Activated CD8-positive, alpha-beta T cell treated with anti-CD3 and anti-CD28 coated beads for 36 hours (primary cell): ENCODE measurements at regions not wholly inside any gene's neighbourhood (a gene's known extent, or its start where the extent isn't known, plus 50 kb on each side); places are given as distances from the start of the nearest gene placed in this dataset.

Experiments used
- ATAC-seq: fragments of 200-7000 bp; cut with Tn5 transposase; one replicate; pipeline ENCODE4 v1.10.0; 2021; ENCODE audit warnings: mild to moderate bottlenecking, moderate library complexity
- CTCF ChIA-PET: fragments of 350-600 bp; sonication (Branson Sonifier 250); formaldehyde crosslinking; loops from one replicate; lab custom pipeline; 2021; ENCODE audit warnings: antibody characterized with exemption; lab: Charles Lee
- POLR2A ChIA-PET: fragments of 350-600 bp; sonication (Branson Sonifier 250); formaldehyde crosslinking; loops from one replicate; lab custom pipeline; 2021; ENCODE audit warnings: antibody characterized with exemption; lab: Charles Lee
- DNase-seq: peaks from one replicate; pipeline ENCODE4 v3.0.0-alpha.2; 2020
- H3K27ac Mint-ChIP-seq: one replicate; pipeline ENCODE4 v1.8.0; 2021; ENCODE audit warnings: mild to moderate bottlenecking, mixed read lengths
- H3K27me3 Mint-ChIP-seq: one replicate; pipeline ENCODE4 v1.8.0; 2021; ENCODE audit warnings: mixed read lengths
- H3K36me3 Mint-ChIP-seq: one replicate; pipeline ENCODE4 v1.8.0; 2021; ENCODE audit warnings: low read depth, mixed read lengths
- H3K4me1 Mint-ChIP-seq: one replicate; pipeline ENCODE4 v1.8.0; 2021; ENCODE audit warnings: low read depth, mixed read lengths
- H3K4me3 Mint-ChIP-seq: one replicate; pipeline ENCODE4 v1.8.0; 2021; ENCODE audit warnings: mild to moderate bottlenecking, moderate library complexity, mixed read lengths
- H3K9me3 Mint-ChIP-seq: one replicate; pipeline ENCODE4 v1.8.0; 2021; ENCODE audit warnings: mixed read lengths
- intact Hi-C: fragments of 100-400 bp; cut with micrococcal nuclease; formaldehyde crosslinking; loops from one replicate; pipeline ENCODE4 v1.10.0; 2022
- TF ChIP-seq, protein P1 (sequence below): fragments of 200-600 bp; IDR thresholded peaks from one replicate; pipeline ENCODE4 v1.8.0; 2022; ENCODE audit warnings: antibody characterized with exemption, mild to moderate bottlenecking

DNA sequence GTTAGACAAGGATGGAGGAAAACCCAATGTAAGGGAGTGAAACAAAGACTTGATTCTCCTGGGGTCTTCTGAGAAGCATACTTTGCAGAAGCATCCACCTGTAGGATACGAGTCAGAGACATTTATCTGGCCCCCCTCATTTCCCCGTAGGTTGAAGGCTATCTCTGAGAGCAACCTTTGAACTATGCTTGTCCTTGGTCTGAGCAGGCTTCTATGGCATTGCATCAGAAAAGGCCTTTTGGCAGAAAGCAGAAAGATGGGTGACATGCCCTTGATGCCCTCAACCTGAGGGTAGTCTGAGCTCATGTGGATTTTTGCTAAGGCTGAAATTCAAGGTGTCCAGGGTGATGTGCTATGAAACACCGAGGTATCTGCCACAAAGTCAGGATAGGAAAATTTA is 131.6 kb upstream of the SGO1 start:
- H3K9me3 Mint-ChIP-seq: no peaks in the 10 kb centered on the region

DNA sequence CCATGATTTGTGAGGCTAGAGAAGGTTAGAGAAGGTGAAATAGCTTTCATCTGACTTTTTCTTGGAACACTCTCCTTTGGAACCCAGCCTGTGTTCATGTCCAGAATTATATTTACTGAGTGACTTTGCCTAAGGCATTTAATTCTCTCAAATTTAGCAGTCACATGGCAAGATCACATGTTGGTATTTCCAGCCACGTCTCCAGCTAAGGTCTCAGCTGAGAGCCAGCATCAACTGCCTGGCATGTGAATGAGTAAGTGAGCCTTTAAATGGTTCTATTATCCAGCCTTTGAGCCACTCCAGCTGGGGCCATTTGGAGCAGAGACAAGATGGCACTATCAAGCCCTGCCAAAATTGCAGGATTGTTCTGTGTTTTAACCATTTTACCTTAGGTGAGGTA is 130.2 kb upstream of the SGO1 start:
- H3K36me3 Mint-ChIP-seq: no peaks in the 10 kb centered on the region
- H3K27ac Mint-ChIP-seq: no peak overlapping the region
- intact Hi-C loops: no loop called here
- DNase-seq (no peak), ATAC-seq (no peak)
- no peaks in the 10 kb centered on the region for H3K9me3 Mint-ChIP-seq
- ChIA-PET POLR2A (no interaction called here), CTCF (no interaction called here)
- TF ChIP-seq, protein P1, sequence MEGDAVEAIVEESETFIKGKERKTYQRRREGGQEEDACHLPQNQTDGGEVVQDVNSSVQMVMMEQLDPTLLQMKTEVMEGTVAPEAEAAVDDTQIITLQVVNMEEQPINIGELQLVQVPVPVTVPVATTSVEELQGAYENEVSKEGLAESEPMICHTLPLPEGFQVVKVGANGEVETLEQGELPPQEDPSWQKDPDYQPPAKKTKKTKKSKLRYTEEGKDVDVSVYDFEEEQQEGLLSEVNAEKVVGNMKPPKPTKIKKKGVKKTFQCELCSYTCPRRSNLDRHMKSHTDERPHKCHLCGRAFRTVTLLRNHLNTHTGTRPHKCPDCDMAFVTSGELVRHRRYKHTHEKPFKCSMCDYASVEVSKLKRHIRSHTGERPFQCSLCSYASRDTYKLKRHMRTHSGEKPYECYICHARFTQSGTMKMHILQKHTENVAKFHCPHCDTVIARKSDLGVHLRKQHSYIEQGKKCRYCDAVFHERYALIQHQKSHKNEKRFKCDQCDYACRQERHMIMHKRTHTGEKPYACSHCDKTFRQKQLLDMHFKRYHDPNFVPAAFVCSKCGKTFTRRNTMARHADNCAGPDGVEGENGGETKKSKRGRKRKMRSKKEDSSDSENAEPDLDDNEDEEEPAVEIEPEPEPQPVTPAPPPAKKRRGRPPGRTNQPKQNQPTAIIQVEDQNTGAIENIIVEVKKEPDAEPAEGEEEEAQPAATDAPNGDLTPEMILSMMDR: no peak
- H3K4me1 Mint-ChIP-seq: no peaks in the 10 kb centered on the region
- no peaks in the 10 kb centered on the region for H3K27me3 Mint-ChIP-seq
- no peak overlapping the region for H3K4me3 Mint-ChIP-seq

More for the DNA sequence above, 131.6 kb upstream of the SGO1 start:
- POLR2A ChIA-PET: no interaction called here
- DNase-seq (no peak), ATAC-seq (no peak)
- Mint-ChIP-seq H3K27me3 (no peaks in the 10 kb centered on the region), H3K36me3 (no peaks in the 10 kb centered on the region), H3K27ac (no peak overlapping the region), H3K4me3 (no peak overlapping the region), H3K4me1 (no peaks in the 10 kb centered on the region)
- intact Hi-C loops: no loop called here
- CTCF ChIA-PET: interaction anchor here (0.7 kb wide), 1 partner anchor 10 kb away, joined by 3 read pairs; no protein-coding TSS in a partner anchor
- TF ChIP-seq, protein P1: no peak

DNA sequence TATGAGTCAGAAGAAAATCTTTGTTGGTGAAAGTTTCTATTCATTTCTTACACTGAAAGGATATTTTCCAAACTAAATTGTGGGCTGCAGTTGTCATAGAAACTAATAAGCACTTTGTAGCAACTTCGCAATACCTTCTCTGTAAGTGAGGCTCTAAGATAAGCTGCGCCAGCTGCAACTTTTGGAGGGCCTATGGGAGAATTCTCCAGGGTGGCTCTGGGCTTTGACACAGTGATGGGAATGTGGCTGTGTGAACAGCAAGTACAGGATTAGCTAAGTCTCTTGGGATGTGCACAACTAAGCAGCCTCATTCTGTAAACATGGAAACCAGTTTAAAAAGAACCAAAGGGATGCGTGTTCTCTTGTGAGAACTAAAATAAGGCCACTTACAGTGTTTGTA is 124.6 kb upstream of the SGO1 start:
- intact Hi-C loops: no loop called here
- Mint-ChIP-seq H3K9me3 (no peaks in the 10 kb centered on the region), H3K36me3 (no peaks in the 10 kb centered on the region), H3K27ac (no peak overlapping the region), H3K4me1 (no peaks in the 10 kb centered on the region), H3K4me3 (no peak overlapping the region), H3K27me3 (no peaks in the 10 kb centered on the region)
- no peak for DNase-seq
- CTCF ChIA-PET: no interaction called here
- TF ChIP-seq, protein P1: no peak
- POLR2A ChIA-PET: no interaction called here
- no peak for ATAC-seq

DNA sequence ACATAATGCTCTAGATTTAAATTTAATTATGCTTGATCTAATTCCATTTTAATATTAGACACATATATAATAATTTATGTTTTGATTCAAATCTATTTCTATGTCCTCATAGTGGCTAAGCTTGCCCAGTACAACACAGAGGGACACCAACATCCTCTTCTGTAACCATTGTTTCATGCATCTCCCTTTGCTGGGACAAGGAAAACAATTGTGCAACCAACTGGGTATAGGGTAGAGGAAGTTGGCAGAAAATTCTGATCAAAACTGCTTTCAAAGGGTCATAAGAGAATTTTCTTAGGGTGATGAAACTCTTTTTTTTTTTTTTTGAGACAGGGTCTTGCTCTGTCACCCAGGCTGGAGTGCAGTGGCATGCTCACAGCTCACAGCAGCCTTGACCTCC is 121.4 kb upstream of the SGO1 start:
- no peaks in the 10 kb centered on the region for H3K4me1 Mint-ChIP-seq
- intact Hi-C loops: no loop called here
- no peaks in the 10 kb centered on the region for H3K9me3 Mint-ChIP-seq
- no peak overlapping the region for H3K4me3 Mint-ChIP-seq
- H3K27me3 Mint-ChIP-seq: no peaks in the 10 kb centered on the region
- POLR2A ChIA-PET: no interaction called here
- ATAC-seq (no peak), DNase-seq (no peak)
- CTCF ChIA-PET: no interaction called here
- TF ChIP-seq, protein P1: no peak
- no peak overlapping the region for H3K27ac Mint-ChIP-seq
- H3K36me3 Mint-ChIP-seq: no peaks in the 10 kb centered on the region

DNA sequence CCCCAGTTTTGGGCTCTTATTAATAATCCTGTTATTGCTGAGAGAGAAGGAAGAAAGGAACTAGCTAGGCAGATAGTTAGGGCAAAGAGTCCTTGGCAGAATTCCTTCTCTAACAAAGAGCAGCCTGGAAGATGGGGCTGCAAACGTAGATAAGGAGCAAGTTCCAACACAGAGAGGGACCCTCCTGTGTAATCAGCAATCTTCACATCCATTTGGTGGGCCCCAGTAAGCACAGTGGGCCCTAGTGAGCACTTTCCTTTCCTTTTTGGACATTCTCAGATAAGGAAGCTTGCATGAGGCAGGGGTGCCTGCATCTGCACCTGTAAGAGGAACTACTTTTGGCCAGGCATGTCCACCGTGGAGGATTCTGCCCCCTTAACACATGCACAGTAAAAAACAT is 119.6 kb upstream of the SGO1 start:
- Mint-ChIP-seq H3K4me3 (no peak overlapping the region), H3K9me3 (no peaks in the 10 kb centered on the region), H3K27me3 (no peaks in the 10 kb centered on the region), H3K4me1 (no peaks in the 10 kb centered on the region), H3K27ac (no peak overlapping the region), H3K36me3 (no peaks in the 10 kb centered on the region)
- no peak for ATAC-seq
- ChIA-PET POLR2A (no interaction called here), CTCF (no interaction called here)
- no peak for DNase-seq
- intact Hi-C loops: no loop called here
- TF ChIP-seq, protein P1: no peak
